Breast epithelium (tissue), 3 donors: ENCODE measurements at regions not wholly inside any gene's neighbourhood (a gene's known extent, or its start where the extent isn't known, plus 50 kb on each side); places are given as distances from the start of the nearest gene placed in this dataset.

ENCODE experiments used
- POLR2A ChIP-seq: fragments of 450-650 bp; IDR thresholded peaks from one replicate; pipeline ENCODE4 v1.6.1; 2016; ENCODE audit warnings: antibody characterized with exemption, mild to moderate bottlenecking, moderate library complexity
- TF ChIP-seq, protein P1 (sequence below), 3 donors: fragments of 450-650 bp; IDR thresholded peaks; one replicate each; pipeline ENCODE4 v1.5.1; 2016 to 2017; ENCODE audit warnings: antibody characterized with exemption in 3 of 3, mild to moderate bottlenecking in 3 of 3, moderate library complexity in 3 of 3

DNA sequence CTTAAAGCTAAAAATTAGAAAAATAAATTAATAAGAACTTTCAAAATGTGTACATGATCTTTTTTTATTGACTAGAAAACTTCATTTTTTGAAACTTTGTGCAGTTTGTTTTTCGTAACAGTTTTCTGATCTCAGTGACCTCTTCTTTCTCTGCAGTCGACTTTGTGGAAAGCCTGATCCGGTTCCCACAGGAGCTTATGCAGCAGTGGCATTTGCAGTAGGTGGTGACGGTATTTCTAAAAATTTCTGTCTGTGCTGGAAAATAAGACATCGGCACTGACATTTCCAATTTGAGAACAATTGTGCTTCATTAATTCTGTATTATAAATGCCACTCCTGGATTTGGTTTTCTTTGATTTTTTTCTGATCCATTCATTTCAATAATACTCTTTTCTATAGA is 68.8 kb downstream of the CLDN17 start:
- TF ChIP-seq, protein P1, sequence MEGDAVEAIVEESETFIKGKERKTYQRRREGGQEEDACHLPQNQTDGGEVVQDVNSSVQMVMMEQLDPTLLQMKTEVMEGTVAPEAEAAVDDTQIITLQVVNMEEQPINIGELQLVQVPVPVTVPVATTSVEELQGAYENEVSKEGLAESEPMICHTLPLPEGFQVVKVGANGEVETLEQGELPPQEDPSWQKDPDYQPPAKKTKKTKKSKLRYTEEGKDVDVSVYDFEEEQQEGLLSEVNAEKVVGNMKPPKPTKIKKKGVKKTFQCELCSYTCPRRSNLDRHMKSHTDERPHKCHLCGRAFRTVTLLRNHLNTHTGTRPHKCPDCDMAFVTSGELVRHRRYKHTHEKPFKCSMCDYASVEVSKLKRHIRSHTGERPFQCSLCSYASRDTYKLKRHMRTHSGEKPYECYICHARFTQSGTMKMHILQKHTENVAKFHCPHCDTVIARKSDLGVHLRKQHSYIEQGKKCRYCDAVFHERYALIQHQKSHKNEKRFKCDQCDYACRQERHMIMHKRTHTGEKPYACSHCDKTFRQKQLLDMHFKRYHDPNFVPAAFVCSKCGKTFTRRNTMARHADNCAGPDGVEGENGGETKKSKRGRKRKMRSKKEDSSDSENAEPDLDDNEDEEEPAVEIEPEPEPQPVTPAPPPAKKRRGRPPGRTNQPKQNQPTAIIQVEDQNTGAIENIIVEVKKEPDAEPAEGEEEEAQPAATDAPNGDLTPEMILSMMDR (IDR thresholded peaks at IDR 0.05), result no peak
- no peak for TF ChIP-seq POLR2A
